A549 (cell line): ENCODE measurements at regions not wholly inside any gene's neighbourhood (a gene's known extent, or its start where the extent isn't known, plus 50 kb on each side); places are given as distances from the start of the nearest gene placed in this dataset.

Source experiments
- CEBPB ChIP-seq, 2 experiments: fragments of >200 bp in 1 of 2; sonication (Bioruptor Twin) in 1 of 2; formaldehyde crosslinking in 1 of 2; IDR thresholded peaks; 2 replicates each; pipeline ENCODE4 v1.6.1; 2012 to 2016
- CHD2 ChIP-seq: fragments of 150-350 bp; IDR thresholded peaks from 2 replicates; pipeline ENCODE4 v1.6.1; 2014; ENCODE audit warnings: low read length; ENCODE audit not compliant: partially characterized antibody
- CTCF ChIP-seq: fragments of >200 bp; sonication (Bioruptor Twin); formaldehyde crosslinking; IDR thresholded peaks from 3 replicates; pipeline ENCODE4 v1.5.1; 2016
- POLR2A ChIP-seq: IDR thresholded peaks from 2 replicates; pipeline ENCODE4 v1.6.1; 2012; ENCODE audit warnings: mild to moderate bottlenecking, low read length
- REST ChIP-seq: fragments of 200-600 bp; sonication (generic); IDR thresholded peaks from 2 replicates; pipeline ENCODE4 v1.6.1; 2016; ENCODE audit warnings: antibody characterized with exemption, mild to moderate bottlenecking, moderate library complexity

GRCh38 chr7:79909176-79909575 is 225.5 kb upstream of the GNAI1 start:
- no peak for TF ChIP-seq POLR2A
- no peak for TF ChIP-seq REST
- no peak for TF ChIP-seq CEBPB (IDR thresholded peaks at IDR 0.05)
- no peak for TF ChIP-seq CTCF
- TF ChIP-seq CHD2: no peak
